SK-N-SH (cell line): ENCODE measurements at regions not wholly inside any gene's neighbourhood (a gene's known extent, or its start where the extent isn't known, plus 50 kb on each side); places are given as distances from the start of the nearest gene placed in this dataset.

Experiments
- CTCF ChIA-PET: fragments of 300-600, 350-600 bp; formaldehyde crosslinking; extraction: SDS; loops from one replicate; lab custom pipeline; 2021; lab: Yijun Ruan, JAX
- POLR2A ChIA-PET: fragments of 350-600 bp; sonication (Branson Sonifier 250); formaldehyde crosslinking; extraction: SDS; loops from one replicate; lab custom pipeline; 2020; ENCODE audit warnings: antibody characterized with exemption, inconsistent platforms; lab: Yijun Ruan, JAX
- DNase-seq: peaks from one replicate; pipeline ENCODE4 v3.0.0; 2012
- H2AFZ ChIP-seq: fragments of 200-600 bp; sonication (generic); 2 replicates; pipeline ENCODE4 v1.8.1; 2016; ENCODE audit warnings: antibody characterized with exemption, mild to moderate bottlenecking, low read depth
- H3F3A ChIP-seq: fragments of 200-600 bp; sonication (generic); replicated peaks from 2 replicates; pipeline ENCODE3; 2016; ENCODE audit warnings: antibody characterized with exemption, mild to moderate bottlenecking; ENCODE audit not compliant: insufficient read depth
- H3K27ac ChIP-seq, 2 experiments: fragments of 200-500 bp in 1 of 2; fragments of 200-600 bp in 1 of 2; sonication (Bioruptor generic) in 1 of 2; sonication (generic), shearing (Covaris generic) in 1 of 2; 2 replicates each; pipeline versions ENCODE4 v1.5.1 to v1.6.1; 2014 to 2016; ENCODE audit warnings: low read depth in 2 of 2, inconsistent platforms in 1 of 2, low read length in 1 of 2, mild to moderate bottlenecking in 1 of 2, mixed read lengths in 1 of 2
- H3K27me3 ChIP-seq: fragments of 200-600 bp; sonication (generic), shearing (Covaris generic); 2 replicates; pipeline ENCODE4 v1.6.1; 2016; ENCODE audit warnings: mixed run types; ENCODE audit not compliant: insufficient read depth
- H3K36me3 ChIP-seq, 2 experiments: fragments of 200-500 bp in 1 of 2; fragments of 200-600 bp in 1 of 2; sonication (Bioruptor generic) in 1 of 2; sonication (generic) in 1 of 2; replicated peaks in 1 of 2; 2 replicates each; pipeline versions ENCODE3 to v1.5.1; 2014 to 2016; ENCODE audit warnings: low read length in 1 of 2, mild to moderate bottlenecking in 1 of 2; ENCODE audit not compliant: insufficient read depth in 2 of 2, control insufficient read depth in 1 of 2
- H3K4me1 ChIP-seq, 2 experiments: fragments of 200-500 bp in 1 of 2; fragments of 200-600 bp in 1 of 2; sonication (Bioruptor generic) in 1 of 2; sonication (generic), shearing (Covaris generic) in 1 of 2; 2 replicates each; pipeline versions ENCODE4 v1.5.1 to v1.6.1; 2014 to 2016; ENCODE audit warnings: low read depth in 1 of 2, low read length in 1 of 2, mixed run types in 1 of 2; ENCODE audit not compliant: insufficient read depth in 2 of 2, control insufficient read depth in 1 of 2
- H3K4me2 ChIP-seq: fragments of 200-600 bp; sonication (generic), shearing (Covaris generic); 2 replicates; pipeline ENCODE4 v1.6.1; 2017; ENCODE audit warnings: mixed run types
- H3K4me3 ChIP-seq, 2 experiments: fragments of 200-500 bp in 1 of 2; fragments of 200-600 bp in 1 of 2; sonication (Bioruptor generic) in 1 of 2; sonication (generic), shearing (Covaris generic) in 1 of 2; 2 replicates each; pipeline versions ENCODE4 v1.5.1 to v1.8.1; 2014 to 2016; ENCODE audit warnings: low read depth in 2 of 2, inconsistent platforms in 1 of 2, low read length in 1 of 2, mild to moderate bottlenecking in 1 of 2, mixed read lengths in 1 of 2, moderate library complexity in 1 of 2
- H3K79me2 ChIP-seq: fragments of 200-600 bp; sonication (generic); 2 replicates; pipeline ENCODE4 v1.8.1; 2017; ENCODE audit warnings: mild to moderate bottlenecking; ENCODE audit not compliant: insufficient read depth
- H3K9ac ChIP-seq: fragments of 200-600 bp; sonication (generic); 2 replicates; pipeline ENCODE4 v1.6.1; 2017; ENCODE audit warnings: mixed run types
- H3K9me2 ChIP-seq: fragments of 200-600 bp; sonication (generic); 2 replicates; pipeline ENCODE4 v1.6.1; 2017; ENCODE audit warnings: mixed run types
- H3K9me3 ChIP-seq: fragments of 200-600 bp; sonication (generic); 2 replicates; pipeline ENCODE4 v1.6.1; 2017; ENCODE audit warnings: mixed run types, mild to moderate bottlenecking, moderate library complexity
- H4K20me1 ChIP-seq: fragments of 200-600 bp; sonication (generic); 2 replicates; pipeline ENCODE4 v1.6.1; 2017; ENCODE audit warnings: mild to moderate bottlenecking, mixed run types; ENCODE audit not compliant: insufficient read depth
- EP300 ChIP-seq, 2 experiments: IDR thresholded peaks; 2 replicates each; pipeline versions ENCODE4 v1.4.0 to v1.6.1; 2012; ENCODE audit warnings: borderline replicate concordance in 1 of 2, low read depth in 1 of 2, low read length in 1 of 2
- FOXJ3 ChIP-seq: sonication (generic); formaldehyde crosslinking; IDR thresholded peaks from 2 replicates; pipeline ENCODE4 v1.5.1; 2020; ENCODE audit warnings: mild to moderate bottlenecking, missing genetic modification reagents
- FOXM1 ChIP-seq: IDR thresholded peaks from 2 replicates; pipeline ENCODE4 v1.4.0; 2012; ENCODE audit warnings: low read depth, mild to moderate bottlenecking
- GATA2 ChIP-seq: sonication (generic); formaldehyde crosslinking; IDR thresholded peaks from 2 replicates; pipeline ENCODE4 v1.5.0; 2020; ENCODE audit warnings: mild to moderate bottlenecking, missing genetic modification reagents
- POLR2AphosphoS5 ChIP-seq: IDR thresholded peaks from 2 replicates; pipeline ENCODE4 v1.6.1; 2012; ENCODE audit warnings: low read depth, low read length
- RCOR1 ChIP-seq: fragments of 150-350 bp; IDR thresholded peaks from 2 replicates; pipeline ENCODE4 v1.6.1; 2017; ENCODE audit warnings: antibody characterized with exemption, low read length
- REST ChIP-seq: IDR thresholded peaks from 2 replicates; pipeline ENCODE4 v1.6.1; 2012; ENCODE audit warnings: mild to moderate bottlenecking, low read depth, low read length, moderate library complexity
- RFX5 ChIP-seq: IDR thresholded peaks from 2 replicates; pipeline ENCODE4 v1.6.1; 2012; ENCODE audit warnings: mild to moderate bottlenecking, improper control_type of control experiment, low read length
- SIN3A ChIP-seq: IDR thresholded peaks from 2 replicates; pipeline ENCODE4 v1.6.1; 2012; ENCODE audit warnings: low read depth, mild to moderate bottlenecking, low read length, moderate library complexity, borderline replicate concordance
- SMC3 ChIP-seq: IDR thresholded peaks from 2 replicates; pipeline ENCODE4 v1.6.1; 2012; ENCODE audit warnings: low read depth, low read length, improper control_type of control experiment
- TAF1 ChIP-seq: IDR thresholded peaks from 2 replicates; pipeline ENCODE4 v1.6.1; 2012; ENCODE audit warnings: low read depth, mild to moderate bottlenecking, low read length, moderate library complexity, borderline replicate concordance
- TCF12 ChIP-seq: IDR thresholded peaks from 2 replicates; pipeline ENCODE4 v1.4.0; 2012
- USF2 ChIP-seq: fragments of 150-350 bp; IDR thresholded peaks from 2 replicates; pipeline ENCODE4 v1.6.1; 2017; ENCODE audit warnings: antibody characterized with exemption, low read length, low read depth, borderline replicate concordance
- YY1 ChIP-seq: IDR thresholded peaks from 2 replicates; pipeline ENCODE4 v1.4.0; 2012; ENCODE audit warnings: low read depth, mild to moderate bottlenecking
- ZBTB33 ChIP-seq: IDR thresholded peaks from 2 replicates; pipeline ENCODE4 v1.4.0; 2012; ENCODE audit warnings: low read depth, borderline replicate concordance
- WGBS: methylation state at CpG from one replicate; pipeline ENCODE4 v1.1.6; 2017; ENCODE audit warnings: low lambda C conversion rate; 5-methylcytosine and 5-hydroxymethylcytosine counted together

DNA sequence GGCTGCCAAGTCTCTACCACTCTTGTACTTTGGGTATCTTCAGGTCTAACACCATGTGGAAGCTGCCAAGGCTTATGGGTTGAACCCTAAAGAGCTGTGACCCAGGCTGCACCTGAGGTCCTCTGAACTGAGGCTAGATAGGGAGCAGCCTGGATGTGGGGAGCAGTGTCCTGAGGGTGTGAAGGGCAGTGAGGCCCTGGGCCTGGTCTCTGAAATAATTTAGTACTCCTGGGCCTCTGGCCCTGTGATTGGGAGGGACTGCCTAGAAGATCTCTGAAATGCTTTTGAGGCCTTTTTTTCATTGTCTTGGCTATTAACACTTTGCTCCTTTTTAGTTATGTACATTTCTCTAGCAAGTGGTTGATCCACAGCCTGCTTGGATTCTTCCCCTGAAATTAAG is 847.2 kb upstream of the B3GALT2 start:
- Histone ChIP-seq H3F3A (no peaks in the 10 kb centered on the region), H3K4me1 (no peaks in the 10 kb centered on the region), H3K9me2 (no peaks in the 10 kb centered on the region), H3K4me3 (no peak overlapping the region), H4K20me1 (no peaks in the 10 kb centered on the region), H3K27ac (no peak overlapping the region), H3K36me3 (no peaks in the 10 kb centered on the region), H3K9me3 (no peaks in the 10 kb centered on the region), H3K4me2 (no peak overlapping the region), H2AFZ (no peak overlapping the region), H3K27me3 (no peaks in the 10 kb centered on the region), H3K79me2 (no peaks in the 10 kb centered on the region), H3K9ac (no peak overlapping the region)
- ChIA-PET POLR2A (no interaction called here), CTCF (no interaction called here)
- TF ChIP-seq FOXM1: no peak
- DNase-seq: no peak

DNA sequence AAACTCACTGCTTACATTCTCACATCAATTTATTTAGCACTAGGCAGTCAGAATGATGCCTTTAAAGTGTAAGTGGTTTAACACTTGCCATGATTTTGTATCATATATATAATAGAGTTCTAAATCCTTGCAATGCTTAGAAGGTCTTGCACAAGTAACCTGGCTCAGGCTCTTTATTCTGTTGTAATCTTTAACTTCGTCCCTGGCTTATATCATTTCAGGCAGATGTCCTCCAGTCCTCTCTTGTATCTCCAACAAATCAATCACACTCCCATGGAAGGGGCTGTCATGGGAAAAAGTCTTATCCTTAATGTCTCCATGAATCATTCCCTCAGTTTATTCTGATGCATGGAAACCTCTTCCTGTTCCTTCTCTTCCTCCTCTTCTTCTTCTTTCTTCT is 841.6 kb upstream of the B3GALT2 start:
- no peaks in the 10 kb centered on the region for H3K36me3 ChIP-seq
- H3K79me2 ChIP-seq: no peaks in the 10 kb centered on the region
- H3K9me3 ChIP-seq: no peaks in the 10 kb centered on the region
- H3K27ac ChIP-seq: no peak overlapping the region
- WGBS: 17% methylated on average over 1 of the region's 1 CpG
- H3K9ac ChIP-seq: no peak overlapping the region
- H3F3A ChIP-seq: no peaks in the 10 kb centered on the region
- no peak for TF ChIP-seq YY1
- TF ChIP-seq FOXJ3: no peak
- no peak for TF ChIP-seq REST
- TF ChIP-seq USF2: no peak
- no peak for TF ChIP-seq TCF12
- no peak for TF ChIP-seq EP300 (IDR thresholded peaks at IDR 0.05; ENCODE audit: borderline replicate concordance in 1 of 2, low read depth in 1 of 2, low read length in 1 of 2)
- TF ChIP-seq SIN3A: no peak
- TF ChIP-seq POLR2AphosphoS5: no peak
- no peak for TF ChIP-seq RCOR1
- no peak for TF ChIP-seq TAF1
- no peak for TF ChIP-seq GATA2 (CRISPR knock-in tag)
- no peak for TF ChIP-seq SMC3
- TF ChIP-seq RFX5: no peak
- no peak for TF ChIP-seq ZBTB33
- CTCF ChIA-PET: no interaction called here
- H4K20me1 ChIP-seq: no peaks in the 10 kb centered on the region
- DNase-seq: no peak
- H3K4me1 ChIP-seq: peaks cover 0 to 3% of the 10 kb centered on the region in 2 experiments; a peak in 2 of 4 replicates
- H3K27me3 ChIP-seq: no peaks in the 10 kb centered on the region
- POLR2A ChIA-PET: no interaction called here
- H3K4me3 ChIP-seq: no peak overlapping the region
- no peak overlapping the region for H3K4me2 ChIP-seq
- H2AFZ ChIP-seq: no peak overlapping the region
- H3K9me2 ChIP-seq: no peaks in the 10 kb centered on the region
